Right lobe of liver (tissue), 6 donors: ENCODE measurements at regions not wholly inside any gene's neighbourhood (a gene's known extent, or its start where the extent isn't known, plus 50 kb on each side); places are given as distances from the start of the nearest gene placed in this dataset.

ENCODE experiments used
- ATAC-seq, 4 donors: fragments of 200-7000 bp; cut with Tn5 transposase; one replicate each; pipeline ENCODE4 v1.9.1; 2020; ENCODE audit warnings: mild to moderate bottlenecking in 4 of 4, moderate library complexity in 4 of 4
- DNase-seq, 3 donors: peaks; one replicate each; pipeline ENCODE4 v3.0.0-alpha.2; 2020
- H3K27ac ChIP-seq, 3 donors: fragments of 200-600 bp; one replicate each; pipeline ENCODE4 v1.8.0; 2022
- H3K27me3 ChIP-seq, 2 donors: fragments of 200-600 bp; one replicate each; pipeline ENCODE4 v1.8.0; 2022
- H3K36me3 ChIP-seq, 4 donors: fragments of 200-600 bp; sonication (generic) in 1 of 4; one replicate each; pipeline versions ENCODE4 v1.5.1 to v1.8.0; 2017 to 2022; ENCODE audit warnings: control low read depth in 1 of 4
- H3K4me1 ChIP-seq, 4 donors: fragments of 200-600 bp; sonication (generic) in 1 of 4; one replicate each; pipeline versions ENCODE4 v1.5.1 to v1.8.0; 2017 to 2022; ENCODE audit warnings: control low read depth in 1 of 4
- H3K4me3 ChIP-seq, 3 donors: fragments of 200-600 bp; one replicate each; pipeline ENCODE4 v1.8.0; 2022
- H3K9me3 ChIP-seq, 4 donors: fragments of 200-600 bp; sonication (generic) in 1 of 4; one replicate each; pipeline versions ENCODE4 v1.5.1 to v1.8.0; 2017 to 2022; ENCODE audit warnings: control low read depth in 1 of 4
- POLR2A ChIP-seq: fragments of 450-650 bp; IDR thresholded peaks from one replicate; pipeline ENCODE4 v1.6.1; 2017; ENCODE audit warnings: antibody characterized with exemption, mild to moderate bottlenecking
- WGBS: methylation state at CpG from one replicate; pipeline ENCODE4 v1.1.6; 2018; ENCODE audit warnings: low coverage, low lambda C conversion rate; ENCODE audit not compliant: insufficient coverage; ENCODE audit errors: missing lambda C conversion rate; 5-methylcytosine and 5-hydroxymethylcytosine counted together
- intact Hi-C, 2 donors: fragments of 100-400 bp; cut with DNase I; formaldehyde crosslinking; loops; one replicate each; pipeline versions ENCODE4 v1.11.2 to v1.14.1; 2022
- TF ChIP-seq, protein P1 (sequence below), 4 donors: fragments of 200-600 bp in 3 of 4; fragments of 450-650 bp in 1 of 4; IDR thresholded peaks; one replicate each; pipeline versions ENCODE4 v1.5.1 to v1.8.0; 2016 to 2022; ENCODE audit warnings: antibody characterized with exemption in 4 of 4, mild to moderate bottlenecking in 2 of 4
- donor health status: DM: no; HTN: yes; CAD: no.
- donor health status: DM: no; HTN: no; CAD: no.
- donor health status: DM: no; HTN: no; CAD: no.
- donor health status: DM: no; HTN: yes; CAD: no.
- donor health status: DM: no; HTN: yes; CAD: no.

DNA sequence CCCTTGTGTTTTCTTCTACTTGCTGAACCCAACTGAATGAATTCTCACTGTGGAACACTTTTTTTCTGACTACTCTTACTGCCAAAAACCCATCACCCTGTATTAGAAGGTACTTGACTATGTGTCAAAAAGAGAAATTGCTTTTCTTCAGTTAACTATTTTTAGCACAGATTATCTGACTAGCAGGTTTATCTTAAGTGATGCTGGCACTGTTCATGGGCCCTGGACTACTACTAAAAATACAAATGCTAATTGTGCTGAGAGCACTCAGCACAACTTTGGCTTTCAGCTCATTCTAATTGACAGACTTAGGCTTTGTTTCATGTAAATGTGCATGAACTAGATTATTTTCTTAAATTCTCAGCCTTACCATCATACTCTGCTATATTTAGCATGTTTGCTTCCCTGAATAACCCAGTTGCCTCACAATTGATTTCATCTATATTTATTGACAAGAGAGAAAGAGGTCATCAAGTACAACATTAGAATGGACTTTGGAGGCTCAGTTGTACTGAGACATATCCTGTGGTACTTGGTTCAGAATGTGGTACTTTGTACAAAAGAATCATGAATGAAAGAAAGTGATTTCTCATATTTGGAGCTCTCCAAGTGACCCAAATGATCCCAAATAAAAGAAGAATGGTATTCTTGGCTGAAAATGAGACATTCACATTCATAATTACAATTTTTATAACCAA, 478.3 kb downstream of the KCNA4 start:
- ATAC-seq (no peak), DNase-seq (no peak)
- Histone ChIP-seq H3K27ac (no peak overlapping the region), H3K36me3 (no peaks in the 10 kb centered on the region), H3K4me1 (no peaks in the 10 kb centered on the region), H3K9me3 (no peaks in the 10 kb centered on the region), H3K4me3 (no peak overlapping the region), H3K27me3 (no peaks in the 10 kb centered on the region)
- no peak for TF ChIP-seq POLR2A
- TF ChIP-seq, protein P1, sequence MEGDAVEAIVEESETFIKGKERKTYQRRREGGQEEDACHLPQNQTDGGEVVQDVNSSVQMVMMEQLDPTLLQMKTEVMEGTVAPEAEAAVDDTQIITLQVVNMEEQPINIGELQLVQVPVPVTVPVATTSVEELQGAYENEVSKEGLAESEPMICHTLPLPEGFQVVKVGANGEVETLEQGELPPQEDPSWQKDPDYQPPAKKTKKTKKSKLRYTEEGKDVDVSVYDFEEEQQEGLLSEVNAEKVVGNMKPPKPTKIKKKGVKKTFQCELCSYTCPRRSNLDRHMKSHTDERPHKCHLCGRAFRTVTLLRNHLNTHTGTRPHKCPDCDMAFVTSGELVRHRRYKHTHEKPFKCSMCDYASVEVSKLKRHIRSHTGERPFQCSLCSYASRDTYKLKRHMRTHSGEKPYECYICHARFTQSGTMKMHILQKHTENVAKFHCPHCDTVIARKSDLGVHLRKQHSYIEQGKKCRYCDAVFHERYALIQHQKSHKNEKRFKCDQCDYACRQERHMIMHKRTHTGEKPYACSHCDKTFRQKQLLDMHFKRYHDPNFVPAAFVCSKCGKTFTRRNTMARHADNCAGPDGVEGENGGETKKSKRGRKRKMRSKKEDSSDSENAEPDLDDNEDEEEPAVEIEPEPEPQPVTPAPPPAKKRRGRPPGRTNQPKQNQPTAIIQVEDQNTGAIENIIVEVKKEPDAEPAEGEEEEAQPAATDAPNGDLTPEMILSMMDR (IDR thresholded peaks at IDR 0.05) = no peak
- intact Hi-C loops = no loop called here

DNA sequence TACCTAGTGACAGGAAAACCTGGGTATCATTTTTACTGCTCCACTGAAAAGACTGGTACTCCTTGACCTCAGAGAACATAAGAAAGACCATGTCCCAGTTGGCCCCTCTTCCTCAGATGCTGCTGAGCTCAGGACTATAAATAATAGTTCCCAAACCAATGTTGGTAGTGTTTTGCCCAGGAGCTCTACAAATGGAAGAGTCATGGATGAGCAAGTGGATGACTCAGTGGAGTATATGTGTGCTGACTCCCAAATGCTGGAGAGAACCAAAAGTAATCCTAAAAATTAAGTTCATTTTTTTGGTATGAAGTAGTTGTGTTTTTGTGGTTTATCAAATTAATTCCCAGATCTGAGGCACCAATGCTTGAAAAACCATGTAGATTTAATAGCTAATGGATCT, 482.0 kb downstream of the KCNA4 start:
- intact Hi-C loops = no loop called here
- Histone ChIP-seq H3K4me1 (no peaks in the 10 kb centered on the region), H3K9me3 (no peaks in the 10 kb centered on the region), H3K36me3 (no peaks in the 10 kb centered on the region), H3K27me3 (no peaks in the 10 kb centered on the region), H3K27ac (no peak overlapping the region), H3K4me3 (no peak overlapping the region)
- no peak for ATAC-seq
- DNase-seq = no peak
- TF ChIP-seq, protein P1 (IDR thresholded peaks at IDR 0.05) = no peak
- no peak for TF ChIP-seq POLR2A

DNA sequence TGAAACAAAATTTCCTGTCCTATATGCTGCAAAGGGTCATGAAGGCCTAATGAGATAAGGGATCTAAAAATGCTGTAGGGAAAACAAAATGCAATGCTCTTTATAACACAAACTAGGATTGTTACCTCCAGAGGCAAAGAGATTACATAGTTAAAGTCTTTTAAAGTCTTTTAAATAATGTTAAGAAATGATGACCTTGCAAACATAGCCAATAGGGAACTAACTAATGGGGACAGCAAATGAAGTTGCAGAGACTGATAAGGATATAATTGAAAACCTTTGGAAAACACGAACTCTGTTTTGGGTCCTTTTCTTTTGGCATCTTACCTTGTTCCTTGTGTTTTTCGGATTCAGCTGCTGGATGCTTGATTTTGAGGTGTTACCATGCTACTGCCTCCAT, 485.9 kb downstream of the KCNA4 start:
- ATAC-seq = no peak
- H3K36me3 ChIP-seq = no peaks in the 10 kb centered on the region
- WGBS = 34% methylated on average over 2 of the region's 2 CpGs
- DNase-seq = no peak
- TF ChIP-seq, protein P1 (IDR thresholded peaks at IDR 0.05) = no peak
- no peak for TF ChIP-seq POLR2A
- no peaks in the 10 kb centered on the region for H3K4me1 ChIP-seq
- H3K27ac ChIP-seq = no peak overlapping the region
- H3K4me3 ChIP-seq = no peak overlapping the region
- no peaks in the 10 kb centered on the region for H3K27me3 ChIP-seq
- no peaks in the 10 kb centered on the region for H3K9me3 ChIP-seq
- intact Hi-C loops = no loop called here

DNA sequence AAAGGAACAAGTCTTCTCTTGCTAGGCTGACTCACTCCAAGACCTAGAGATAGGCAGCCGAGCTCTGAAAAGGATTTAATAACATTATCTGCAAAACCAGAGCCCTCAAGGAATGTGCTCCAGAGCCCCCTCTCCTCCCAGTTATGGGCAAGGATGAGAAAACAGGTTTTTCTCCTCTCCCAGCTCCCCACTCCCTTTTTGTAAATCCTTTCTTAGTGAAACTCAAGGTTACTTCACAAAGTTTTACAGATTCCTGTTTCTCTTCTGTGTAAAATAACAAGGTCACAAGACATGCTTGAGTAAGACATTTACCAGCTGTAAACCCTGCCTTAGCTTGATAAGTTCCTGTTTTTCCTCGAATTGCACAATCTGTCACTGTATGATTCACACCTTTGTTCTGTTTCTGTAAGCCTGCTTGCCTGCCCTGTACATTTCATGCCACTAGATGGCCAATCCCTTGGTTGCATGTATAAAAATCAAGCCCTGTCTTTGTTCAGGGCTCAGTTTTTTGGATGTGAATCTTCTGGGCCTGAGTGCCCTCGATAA, 489.4 kb downstream of the KCNA4 start:
- intact Hi-C loops = no loop called here
- DNase-seq (no peak), ATAC-seq (peak; percentile 62 to 97 (median 70))
- Histone ChIP-seq H3K27ac (no peak overlapping the region), H3K4me1 (no peaks in the 10 kb centered on the region), H3K36me3 (no peaks in the 10 kb centered on the region), H3K27me3 (no peaks in the 10 kb centered on the region), H3K9me3 (no peaks in the 10 kb centered on the region), H3K4me3 (no peak overlapping the region)
- 11% methylated on average over 3 of the region's 3 CpGs for WGBS
- TF ChIP-seq, protein P1 (IDR thresholded peaks at IDR 0.05) = peak; percentile 30 to 50 (median 32)
- no peak for TF ChIP-seq POLR2A
